ENCODE measurements at regions not wholly inside any gene's neighbourhood (a gene's known extent, or its start where the extent isn't known, plus 50 kb on each side); places are given as distances from the start of the nearest gene placed in this dataset.
"Not testable (repeated sequence)": the region's sequence is repeated elsewhere in the genome, so short reads cannot be mapped to it uniquely, and the experiment has no call there.

DNA sequence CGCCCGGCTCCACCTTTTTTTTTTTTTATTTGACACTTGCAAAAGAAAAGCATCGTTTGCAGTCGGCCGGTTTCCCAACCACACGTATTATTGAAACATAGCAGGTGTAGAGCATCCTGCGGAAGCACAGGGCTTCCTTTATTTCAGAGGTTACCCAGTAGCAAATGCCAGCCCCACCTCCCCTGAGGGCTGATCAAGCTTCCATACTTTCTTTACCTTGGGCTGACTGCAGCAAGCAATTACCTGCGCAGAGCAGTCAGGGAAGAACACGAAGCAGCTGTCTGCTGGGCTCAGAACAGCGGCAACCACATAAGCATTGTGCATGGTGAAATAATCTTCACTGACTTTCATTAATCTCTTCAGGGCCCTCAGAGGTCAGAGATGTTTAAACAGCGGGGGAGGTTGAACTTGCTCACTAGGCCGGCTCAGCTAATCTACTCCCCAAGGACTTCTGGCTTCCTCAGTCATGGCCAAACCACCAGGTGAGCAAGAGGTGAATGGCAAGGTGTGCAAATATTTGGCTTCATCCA, 784.7 kb upstream of the AUTS2 start:
- peak; percentile 97 for DNase-seq

DNA sequence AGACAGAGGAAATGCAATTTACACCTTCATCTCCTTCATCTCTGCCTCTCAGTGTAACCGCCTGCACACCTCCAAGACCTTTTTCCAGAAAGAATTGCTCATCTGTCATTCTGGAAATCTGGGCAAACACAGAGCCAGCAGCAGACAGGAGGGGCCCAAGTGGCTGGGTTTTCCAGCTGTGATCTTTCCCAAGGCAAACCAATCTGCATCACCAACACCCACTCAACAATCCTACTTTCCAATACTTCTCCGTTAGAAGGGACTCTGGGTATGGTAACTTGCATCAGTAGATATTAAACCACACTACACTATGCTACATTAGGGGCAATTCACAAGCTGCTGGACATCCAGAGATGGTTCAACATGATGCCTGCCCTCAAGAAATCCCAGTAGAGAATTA, 781.8 kb upstream of the AUTS2 start:
- no peak for DNase-seq

DNA sequence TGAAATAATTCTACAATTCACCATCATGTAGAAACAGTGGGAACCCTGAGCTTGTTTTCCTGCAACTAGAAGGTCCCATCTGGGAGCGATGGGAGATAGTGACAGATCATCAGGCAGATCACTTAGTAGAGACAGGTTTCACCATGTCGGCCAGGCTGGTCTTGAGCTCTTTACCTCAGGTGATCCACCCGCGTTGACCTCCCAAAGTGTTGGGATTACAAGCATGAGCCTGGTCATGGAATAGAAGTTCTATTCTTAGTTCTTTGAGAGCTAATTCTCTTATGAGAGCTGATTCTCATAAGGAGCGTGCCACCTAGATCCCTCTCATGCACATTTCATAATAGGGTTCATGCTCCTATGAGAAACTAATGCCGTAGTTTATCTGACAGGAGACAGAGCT, 778.0 kb upstream of the AUTS2 start:
- DNase-seq: no peak

- DNase-seq: no peak
These were observed 776.4 kb upstream of the AUTS2 start for GRCh38 chr7:68821846-68822245.

DNA sequence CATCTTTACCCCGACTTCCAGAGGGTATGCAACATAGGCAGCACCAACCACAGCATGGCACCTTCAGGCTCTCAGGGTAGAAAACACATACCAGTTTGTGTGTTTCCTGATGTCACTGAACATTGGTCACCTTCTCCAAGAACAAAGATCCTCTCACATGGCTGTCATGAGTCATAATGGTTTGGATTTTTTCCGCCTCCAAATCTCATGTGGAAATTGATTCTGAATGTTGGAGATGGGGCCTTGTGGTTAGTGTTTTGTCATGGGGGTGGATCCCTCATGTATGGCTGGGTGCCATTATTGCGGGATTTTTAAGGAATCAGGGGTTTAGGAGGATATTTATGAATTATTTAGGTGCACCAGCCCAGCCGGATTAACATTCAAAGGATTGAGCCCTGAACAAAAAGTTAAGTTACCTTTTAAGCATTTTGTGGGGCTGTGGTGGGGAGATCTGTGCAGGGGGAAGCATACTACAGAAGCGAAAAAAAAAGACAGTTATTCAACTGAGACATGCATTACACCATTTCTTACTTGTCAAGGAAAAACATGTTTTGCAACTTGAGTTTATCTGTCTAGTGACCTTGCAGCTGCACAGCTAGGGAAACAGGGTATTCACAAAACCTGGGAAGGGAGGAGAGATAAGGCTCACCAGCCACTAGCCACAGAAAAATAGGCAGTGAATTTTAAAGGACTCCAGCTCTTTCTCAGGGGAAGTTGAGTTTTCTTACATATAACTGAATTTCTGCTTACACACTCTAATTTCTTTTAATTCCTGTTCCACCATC, 774.1 kb upstream of the AUTS2 start:
- DNase-seq: no peak

- no peak for DNase-seq
These were observed 769.7 kb upstream of the AUTS2 start for GRCh38 chr7:68828575-68828974.

DNA sequence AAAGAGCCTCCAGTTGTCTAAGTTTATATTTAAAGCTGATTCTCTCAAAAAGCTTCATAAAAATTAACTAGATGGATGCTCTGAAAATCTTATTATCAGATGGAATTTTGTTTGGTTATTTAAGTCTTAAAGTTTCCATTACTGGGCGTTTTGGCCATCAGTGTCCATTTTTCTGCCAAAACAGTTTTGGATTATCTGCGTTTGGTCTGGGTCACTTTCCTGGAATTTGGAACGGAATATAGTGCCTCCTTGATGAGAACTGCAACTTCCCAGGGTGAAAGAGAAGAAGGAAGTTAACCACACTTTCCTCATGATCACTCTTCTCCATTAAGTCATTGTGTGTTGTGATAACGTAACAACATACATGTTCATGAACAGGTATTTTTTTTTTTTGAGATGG, 764.9 kb upstream of the AUTS2 start:
- DNase-seq: no peak

DNA sequence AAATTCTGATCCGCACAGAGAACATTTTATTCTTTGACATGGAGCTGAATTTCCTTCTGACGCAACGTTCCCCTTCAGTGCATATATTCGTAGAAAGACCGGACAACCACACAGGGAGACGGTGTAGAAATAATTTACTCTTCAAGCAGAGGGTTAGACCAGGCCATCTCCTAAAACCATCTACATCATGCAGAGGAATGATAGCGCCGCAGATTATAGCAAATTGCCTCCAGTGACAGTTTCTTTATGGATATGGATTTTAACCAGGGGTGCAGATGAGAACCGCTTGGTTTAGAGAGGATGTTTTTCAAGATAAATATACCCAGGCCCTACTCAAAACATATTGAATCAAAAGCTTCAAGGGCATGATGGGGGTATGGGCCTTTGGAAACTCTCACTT, 759.3 kb upstream of the AUTS2 start:
- DNase-seq: no peak

- DNase-seq: no peak
These were observed 757.3 kb upstream of the AUTS2 start for GRCh38 chr7:68840991-68841390.

DNA sequence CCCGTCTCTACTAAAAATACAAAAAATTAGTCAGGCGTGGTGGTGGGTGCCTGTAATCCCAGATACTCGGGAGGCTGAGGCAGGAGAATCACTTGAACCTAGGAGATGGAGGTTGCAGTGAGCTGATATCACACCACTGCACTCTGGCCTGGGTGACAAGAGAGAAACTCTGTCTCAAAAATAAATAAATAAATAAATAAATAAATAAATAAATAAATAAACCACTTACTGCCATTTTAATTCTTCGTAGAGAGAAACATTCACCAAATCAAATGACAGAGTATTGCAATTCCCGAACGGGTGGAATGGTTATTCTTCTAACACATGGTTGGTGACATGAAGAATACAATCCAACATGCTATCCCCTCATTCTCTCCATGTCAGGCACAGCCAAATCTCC, 754.3 kb upstream of the AUTS2 start:
- DNase-seq: not testable (repeated sequence)

GRCh38 chr7:68846811-68847325, 751.4 kb upstream of the AUTS2 start:
- no peak for DNase-seq

DNA sequence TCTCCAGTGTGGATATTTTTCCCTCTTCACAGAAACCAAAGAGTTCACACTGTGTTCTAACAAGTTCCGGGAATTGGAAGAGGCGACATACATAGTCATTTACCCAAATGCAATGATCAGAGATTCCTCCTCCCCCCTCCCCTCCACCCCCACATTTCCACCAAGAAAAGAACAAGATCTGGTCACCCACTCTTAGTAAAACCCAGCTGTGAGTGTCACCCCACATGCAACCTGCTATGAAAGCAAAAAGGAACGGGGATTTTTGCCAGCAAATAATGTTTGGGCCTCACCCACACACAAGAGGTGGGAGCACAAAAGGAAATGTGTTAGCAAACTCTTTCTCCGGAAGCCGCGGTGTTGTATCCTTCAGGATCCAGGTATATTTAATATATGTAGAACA, 745.0 kb upstream of the AUTS2 start:
- no peak for DNase-seq

GRCh38 chr7:68857571-68857970, 740.7 kb upstream of the AUTS2 start:
- no peak for DNase-seq

DNA sequence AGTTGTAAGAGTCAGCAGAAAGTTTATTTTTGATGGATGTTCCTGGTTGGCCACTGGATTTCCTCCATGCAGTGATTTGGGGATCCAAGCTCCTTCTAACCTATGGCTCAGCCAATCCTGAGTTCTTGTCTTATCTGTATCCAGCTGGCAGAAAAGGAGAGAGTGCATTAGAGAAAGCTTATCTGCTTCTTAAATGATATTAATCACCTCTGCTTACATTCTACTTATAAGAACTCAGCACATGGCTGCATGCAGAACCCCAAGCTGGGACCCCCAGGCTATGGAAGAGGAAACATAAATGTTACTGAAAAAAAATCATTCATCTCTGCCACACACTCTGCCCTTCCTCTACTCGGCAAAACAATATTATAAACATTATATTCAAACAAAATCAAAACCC, 739.8 kb upstream of the AUTS2 start:
- DNase-seq: no peak

- DNase-seq: no peak
These were observed 737.1 kb upstream of the AUTS2 start for GRCh38 chr7:68861171-68861570.

DNA sequence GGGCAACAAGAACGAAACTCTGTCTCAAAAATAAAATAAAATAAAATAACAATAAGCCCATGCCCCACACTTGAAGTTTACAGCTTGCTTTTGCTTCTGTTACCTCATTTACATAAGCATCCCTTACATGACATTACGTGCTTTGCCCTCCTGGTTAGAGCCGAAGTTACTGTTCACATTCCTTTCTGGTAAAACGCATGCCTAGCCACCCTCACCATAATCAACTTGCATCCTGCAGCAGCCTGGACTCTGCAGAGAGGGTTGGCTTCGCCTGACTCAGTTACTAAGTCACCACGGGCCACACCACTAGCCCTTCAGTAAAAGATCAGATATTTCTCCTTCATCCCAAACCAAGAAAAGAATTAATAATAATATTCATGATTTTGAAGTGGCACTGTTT, 736.0 kb upstream of the AUTS2 start:
- DNase-seq: no peak

DNA sequence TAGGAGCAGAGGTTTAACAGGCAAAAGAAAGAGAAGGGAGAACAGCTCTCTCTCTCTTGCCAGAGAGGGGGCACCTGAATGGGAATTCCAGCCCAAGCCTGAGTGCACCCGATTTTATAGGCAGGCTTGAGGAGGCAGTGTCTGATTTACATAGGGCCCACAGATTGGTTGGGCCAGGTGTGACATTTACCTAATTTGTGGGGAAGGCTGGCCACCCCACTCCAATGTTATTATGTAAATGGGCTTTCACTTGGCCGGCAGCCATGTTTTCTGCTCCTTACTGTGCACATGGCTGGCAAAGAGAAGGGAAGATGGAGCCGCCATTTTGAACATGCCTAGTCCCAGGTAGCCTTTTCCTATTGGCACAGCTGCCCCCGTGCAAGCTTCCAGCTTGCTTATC, 735.5 kb upstream of the AUTS2 start:
- DNase-seq: no peak

DNA sequence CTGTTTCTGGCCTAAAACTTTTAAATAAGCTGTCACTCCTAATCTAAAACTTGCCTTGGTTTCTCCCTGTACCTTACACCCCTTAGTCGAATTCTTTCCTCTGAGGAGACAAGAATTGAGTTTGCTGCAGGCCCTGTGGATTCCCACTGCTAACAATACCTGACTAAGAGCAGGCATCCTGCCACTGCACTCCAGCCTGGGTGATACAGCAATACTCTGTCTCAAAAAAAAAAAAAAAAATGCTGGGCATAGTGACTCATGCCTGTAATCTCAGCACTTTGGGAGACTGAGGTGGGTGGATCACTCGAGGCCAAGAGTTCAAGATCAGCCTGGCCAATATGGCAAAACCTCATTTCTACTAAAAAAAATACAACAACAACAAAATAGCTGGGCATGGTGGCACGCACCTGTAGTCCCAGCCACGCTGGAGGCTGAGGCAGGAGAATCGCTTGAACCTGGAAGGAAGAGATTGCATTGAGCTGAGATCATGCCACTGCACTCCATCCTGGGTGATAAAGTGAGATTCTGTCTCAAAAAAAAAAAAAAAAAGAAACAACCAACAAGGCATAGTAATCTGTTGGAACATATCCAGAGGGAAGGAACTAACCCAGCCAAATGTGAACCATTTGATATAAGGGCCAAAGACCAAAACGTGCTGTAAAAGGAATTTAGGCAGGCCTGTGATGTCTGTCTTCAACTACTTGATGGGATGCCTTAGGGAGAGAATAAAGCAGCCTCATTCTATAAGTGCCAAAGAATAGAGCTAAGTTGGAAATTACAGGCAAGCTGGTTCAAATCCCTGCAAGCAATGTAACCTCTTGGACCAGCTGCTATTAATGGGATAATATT, 732.7 kb upstream of the AUTS2 start:
- no peak for DNase-seq

GRCh38 chr7:68866200-68866570, 732.1 kb upstream of the AUTS2 start:
- DNase-seq: no peak

DNA sequence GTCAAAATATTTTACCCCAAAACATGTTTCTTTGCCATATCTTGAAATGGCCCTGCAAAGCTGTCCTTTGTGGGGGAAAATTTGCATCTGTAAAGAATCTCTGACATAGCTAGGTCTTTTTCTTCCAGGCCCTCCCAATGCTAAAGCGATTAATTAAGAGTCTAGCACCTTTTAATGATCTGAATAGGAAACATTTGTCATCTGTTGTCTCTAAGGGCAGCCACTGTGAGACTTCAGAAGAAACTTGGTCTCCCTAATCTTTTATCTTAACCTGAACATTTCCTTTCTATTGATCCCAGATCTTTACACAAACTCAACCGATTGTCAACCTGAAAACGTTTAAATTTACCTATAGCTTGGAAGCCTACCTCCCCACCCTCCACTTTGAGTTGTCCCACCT, 731.6 kb upstream of the AUTS2 start:
- DNase-seq: not testable (repeated sequence)

DNA sequence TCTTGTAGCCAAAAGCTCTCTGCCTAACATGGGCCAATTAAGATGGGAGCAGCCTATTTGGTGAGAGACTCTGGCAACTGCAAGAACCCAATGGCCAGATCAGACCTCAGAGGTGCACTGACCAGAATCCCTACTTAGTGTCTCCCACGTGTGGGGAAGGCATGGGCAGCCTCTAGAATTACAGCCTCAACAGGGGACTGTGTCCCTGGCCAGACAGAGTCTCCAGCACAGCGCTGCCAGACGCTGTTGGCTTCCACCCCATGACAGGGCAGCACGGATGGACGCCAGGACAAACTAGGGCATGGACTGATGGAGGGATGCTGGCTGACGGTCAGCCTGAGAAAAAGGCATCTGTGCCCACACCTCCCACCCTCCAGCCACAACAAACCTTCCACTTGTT, 729.3 kb upstream of the AUTS2 start:
- DNase-seq: no peak

DNA sequence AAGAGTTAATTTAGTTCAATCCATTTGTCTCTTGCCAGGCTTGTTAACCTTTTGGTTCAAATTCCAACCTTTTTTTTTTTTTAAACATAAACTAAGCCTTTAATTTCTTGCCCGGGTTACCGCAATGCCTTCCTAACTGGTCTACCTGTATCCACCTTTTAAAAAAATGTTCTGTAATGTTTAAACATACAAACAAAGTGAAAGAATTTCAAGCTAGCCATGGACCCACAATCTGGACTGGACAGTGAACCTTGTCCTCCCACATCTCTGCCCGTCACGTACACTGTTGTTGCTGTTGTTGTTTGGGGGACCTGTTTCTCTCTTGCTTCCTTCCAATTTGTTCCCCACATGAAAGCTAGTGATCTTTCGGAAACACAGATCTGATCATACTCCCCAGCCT, 724.7 kb upstream of the AUTS2 start:
- no peak for DNase-seq

GRCh38 chr7:68875857-68876256, 722.4 kb upstream of the AUTS2 start:
- no peak for DNase-seq

DNA sequence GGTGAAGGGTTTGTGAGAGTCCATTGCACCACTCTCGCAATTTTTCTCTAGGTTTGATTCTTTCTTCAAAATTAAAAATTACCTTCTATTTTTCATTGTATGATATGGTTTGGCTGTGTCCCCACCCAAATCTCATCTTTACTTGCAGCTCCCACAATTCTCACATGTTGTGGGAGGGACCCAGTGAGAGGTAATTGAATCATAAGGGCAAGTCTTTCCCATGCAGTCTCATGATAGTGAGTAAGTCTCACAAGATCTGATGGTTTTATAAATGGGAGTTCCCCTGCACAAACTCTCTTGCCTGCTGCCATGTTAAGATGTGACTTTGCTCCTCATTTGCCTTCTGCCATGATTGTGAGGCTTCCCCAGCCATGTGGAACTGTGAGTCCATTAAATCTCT, 711.2 kb upstream of the AUTS2 start:
- not testable (repeated sequence) for DNase-seq

Data from NCI-H187 treated with DMSO at 0.1 percent for 48 hours (cell line).